Left lung (tissue), 4 donors: ENCODE measurements at regions not wholly inside any gene's neighbourhood (a gene's known extent, or its start where the extent isn't known, plus 50 kb on each side); places are given as distances from the start of the nearest gene placed in this dataset.
"Not testable (repeated sequence)": the region's sequence is repeated elsewhere in the genome, so short reads cannot be mapped to it uniquely, and the experiment has no call there.

Experiments
- ATAC-seq: fragments of 200-7000 bp; cut with Tn5 transposase; one replicate; pipeline ENCODE4 v1.9.1; 2020; ENCODE audit warnings: moderate library complexity
- DNase-seq, 4 donors: peaks; one replicate each; pipeline ENCODE4 v3.0.0-alpha.2; 2013 to 2020
- H3K27ac ChIP-seq, 2 donors: fragments of 200-600 bp; sonication (generic) in 1 of 2; one replicate each; pipeline versions ENCODE4 v1.5.0 to v1.8.0; 2020 to 2021
- H3K27me3 ChIP-seq, 2 donors: fragments of 200-600 bp; sonication (generic) in 1 of 2; one replicate each; pipeline versions ENCODE4 v1.5.0 to v1.8.0; 2020 to 2021
- H3K36me3 ChIP-seq, 2 donors: fragments of 200-600 bp; sonication (generic) in 1 of 2; one replicate each; pipeline versions ENCODE4 v1.5.0 to v1.8.0; 2020 to 2021
- H3K4me1 ChIP-seq, 2 donors: fragments of 200-600 bp; one replicate each; pipeline ENCODE4 v1.8.0; 2021
- H3K4me3 ChIP-seq, 2 donors: fragments of 200-600 bp; sonication (generic) in 1 of 2; one replicate each; pipeline versions ENCODE4 v1.5.0 to v1.8.0; 2020 to 2021; ENCODE audit warnings: mild to moderate bottlenecking in 1 of 2
- H3K9me3 ChIP-seq, 2 donors: fragments of 200-600 bp; sonication (generic) in 1 of 2; one replicate each; pipeline versions ENCODE4 v1.5.0 to v1.8.0; 2020 to 2021
- intact Hi-C, 2 donors: fragments of 100-400 bp; cut with DNase I; formaldehyde crosslinking; loops; one replicate each; pipeline versions ENCODE4 v1.11.2 to v1.14.2; 2022
- TF ChIP-seq, protein P1 (sequence below), 2 donors: fragments of 200-600 bp; sonication (generic) in 1 of 2; IDR thresholded peaks; one replicate each; pipeline versions ENCODE4 v1.5.0 to v1.8.0; 2021; ENCODE audit warnings: antibody characterized with exemption in 2 of 2
- donor health status: DM: no; HTN: yes; CAD: no.
- donor health status: DM: no; HTN: no; CAD: no.

DNA sequence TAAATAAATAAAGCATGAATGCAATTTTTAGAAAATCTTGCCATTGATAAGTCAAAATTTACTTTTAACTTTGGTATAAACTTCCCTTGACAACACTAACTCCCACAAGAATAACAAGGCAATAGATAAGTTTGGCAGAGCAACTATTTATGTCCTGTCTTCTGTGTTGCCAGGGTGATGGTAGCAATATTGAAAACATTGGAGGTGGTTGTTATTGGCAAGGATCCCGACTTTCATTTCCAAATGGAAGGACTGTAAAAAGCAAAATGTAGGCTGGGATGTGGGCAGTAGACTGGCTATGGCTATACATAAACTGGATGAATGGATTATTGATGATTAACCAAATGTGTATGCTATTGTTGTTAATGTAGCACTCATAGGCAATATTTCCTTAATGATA, 134.9 kb upstream of the CACNA2D1 start:
- Histone ChIP-seq H3K9me3 (no peaks in the 10 kb centered on the region), H3K36me3 (no peaks in the 10 kb centered on the region), H3K27ac (no peak overlapping the region), H3K27me3 (no peaks in the 10 kb centered on the region), H3K4me3 (no peak overlapping the region), H3K4me1 (no peaks in the 10 kb centered on the region)
- DNase-seq (peak in 1 of 4 donors; percentile 11), ATAC-seq (no peak)
- TF ChIP-seq, protein P1, sequence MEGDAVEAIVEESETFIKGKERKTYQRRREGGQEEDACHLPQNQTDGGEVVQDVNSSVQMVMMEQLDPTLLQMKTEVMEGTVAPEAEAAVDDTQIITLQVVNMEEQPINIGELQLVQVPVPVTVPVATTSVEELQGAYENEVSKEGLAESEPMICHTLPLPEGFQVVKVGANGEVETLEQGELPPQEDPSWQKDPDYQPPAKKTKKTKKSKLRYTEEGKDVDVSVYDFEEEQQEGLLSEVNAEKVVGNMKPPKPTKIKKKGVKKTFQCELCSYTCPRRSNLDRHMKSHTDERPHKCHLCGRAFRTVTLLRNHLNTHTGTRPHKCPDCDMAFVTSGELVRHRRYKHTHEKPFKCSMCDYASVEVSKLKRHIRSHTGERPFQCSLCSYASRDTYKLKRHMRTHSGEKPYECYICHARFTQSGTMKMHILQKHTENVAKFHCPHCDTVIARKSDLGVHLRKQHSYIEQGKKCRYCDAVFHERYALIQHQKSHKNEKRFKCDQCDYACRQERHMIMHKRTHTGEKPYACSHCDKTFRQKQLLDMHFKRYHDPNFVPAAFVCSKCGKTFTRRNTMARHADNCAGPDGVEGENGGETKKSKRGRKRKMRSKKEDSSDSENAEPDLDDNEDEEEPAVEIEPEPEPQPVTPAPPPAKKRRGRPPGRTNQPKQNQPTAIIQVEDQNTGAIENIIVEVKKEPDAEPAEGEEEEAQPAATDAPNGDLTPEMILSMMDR (IDR thresholded peaks at IDR 0.05), result no peak
- intact Hi-C loops, result no loop called here

DNA sequence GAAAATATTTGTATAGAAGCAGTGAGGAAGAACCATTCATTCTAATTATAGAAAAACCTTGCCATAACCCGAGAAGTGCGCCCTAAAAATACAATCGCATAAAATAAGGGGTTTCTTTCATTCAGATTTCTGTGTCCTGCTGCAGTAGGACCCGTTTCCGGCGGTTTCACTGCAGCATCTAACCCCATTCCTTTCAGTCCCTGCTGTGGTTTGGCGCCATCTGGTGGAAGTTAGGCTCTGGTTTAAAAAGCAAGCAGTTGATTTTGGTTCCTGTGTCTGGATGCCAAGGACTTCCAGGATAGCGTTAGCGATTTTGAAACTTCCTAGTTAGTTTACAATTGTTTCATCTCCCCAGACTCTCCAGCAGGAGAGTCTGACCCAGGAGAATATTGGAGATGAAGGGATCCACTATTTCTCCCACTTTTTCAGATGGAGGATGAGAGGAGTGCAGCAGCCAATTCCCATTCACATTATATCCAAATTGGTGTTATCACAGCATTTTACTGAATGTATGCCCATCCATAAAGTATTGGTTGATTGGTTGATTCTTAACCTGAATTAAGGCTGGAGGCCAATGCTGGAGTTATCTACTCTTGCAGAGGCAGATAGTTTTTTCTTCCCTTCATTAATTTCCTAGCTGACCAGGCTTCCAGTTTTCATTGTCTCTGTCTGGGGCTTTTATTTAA, 128.8 kb upstream of the CACNA2D1 start:
- ATAC-seq, result peak; percentile 93
- Histone ChIP-seq H3K36me3 (no peaks in the 10 kb centered on the region), H3K4me1 (peaks cover 0 to 3% of the 10 kb centered on the region in 2 donors), H3K27ac (no peak overlapping the region), H3K4me3 (no peak overlapping the region), H3K9me3 (no peaks in the 10 kb centered on the region), H3K27me3 (no peaks in the 10 kb centered on the region)
- peak in 3 of 4 donors; percentile 76 to 90 (median 82) for DNase-seq
- TF ChIP-seq, protein P1 (IDR thresholded peaks at IDR 0.05), result peak; percentile 71 to 80
- intact Hi-C loops, result no loop called here

DNA sequence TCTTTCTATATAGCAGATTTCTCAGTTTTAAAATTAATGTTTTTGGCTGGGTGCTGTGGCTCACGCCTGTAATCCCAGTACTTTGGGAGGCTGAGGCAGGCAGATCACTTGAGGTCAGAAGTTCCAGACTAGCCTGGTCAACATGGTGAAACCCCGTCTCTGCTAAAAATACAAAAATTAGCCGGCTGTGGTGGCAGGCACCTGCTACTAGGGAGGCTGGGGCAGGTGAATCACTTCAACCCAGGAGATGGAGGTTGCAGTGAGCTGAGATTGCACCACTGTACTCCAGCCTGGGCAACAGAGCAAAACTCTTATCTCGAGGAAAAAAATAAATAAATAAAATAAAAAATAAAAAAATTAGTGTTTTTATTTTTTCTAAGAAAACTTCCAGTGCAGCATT, 127.5 kb upstream of the CACNA2D1 start:
- H3K4me3 ChIP-seq, ATAC-seq, DNase-seq, H3K9me3 ChIP-seq, H3K27ac ChIP-seq, H3K36me3 ChIP-seq, intact Hi-C loops, H3K4me1 ChIP-seq, H3K27me3 ChIP-seq: not testable (repeated sequence)

DNA sequence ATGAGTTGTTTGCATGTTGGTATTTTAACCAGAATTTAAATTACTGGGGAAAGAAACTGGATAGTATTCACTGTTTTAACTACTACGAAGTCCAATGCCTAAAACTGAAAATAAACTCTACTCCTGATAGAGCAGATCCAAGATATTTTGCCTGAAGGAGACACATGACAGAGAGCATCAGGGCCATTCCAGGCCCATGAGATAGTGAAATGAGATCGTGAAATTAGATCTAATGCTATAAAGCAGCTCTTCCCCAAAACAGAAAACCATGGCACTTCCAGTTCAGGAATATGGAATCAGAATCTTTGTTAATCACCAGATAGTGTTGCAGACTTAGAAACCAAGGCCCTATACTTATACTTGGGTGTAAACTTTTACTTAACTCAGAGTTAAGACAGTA, 124.3 kb upstream of the CACNA2D1 start:
- Histone ChIP-seq H3K9me3 (no peaks in the 10 kb centered on the region), H3K27me3 (no peaks in the 10 kb centered on the region), H3K36me3 (no peaks in the 10 kb centered on the region), H3K27ac (no peak overlapping the region), H3K4me3 (no peak overlapping the region), H3K4me1 (peaks cover 0 to 3% of the 10 kb centered on the region in 2 donors)
- TF ChIP-seq, protein P1 (IDR thresholded peaks at IDR 0.05), result no peak
- intact Hi-C loops, result no loop called here
- no peak for DNase-seq
- no peak for ATAC-seq

DNA sequence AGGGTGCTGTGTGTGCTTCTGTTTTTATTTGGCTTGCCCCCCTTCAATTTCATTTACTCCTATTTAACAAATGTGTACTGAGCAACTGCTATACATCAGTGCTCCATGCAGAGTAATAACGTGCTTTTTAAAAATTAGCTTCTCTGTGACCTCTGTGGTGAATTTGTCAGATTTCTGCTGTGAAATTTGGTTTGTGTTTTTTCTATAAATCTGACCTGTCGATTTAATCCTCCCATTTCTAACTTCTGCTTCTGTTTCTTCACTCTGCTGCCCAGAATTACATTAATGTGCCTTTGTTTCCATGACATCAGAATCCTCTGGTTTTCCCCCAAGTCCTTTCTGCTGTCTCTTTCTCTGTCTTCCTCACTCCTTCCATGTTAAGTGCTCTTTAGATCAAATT, 123.8 kb upstream of the CACNA2D1 start:
- no peaks in the 10 kb centered on the region for H3K27me3 ChIP-seq
- no peak overlapping the region for H3K27ac ChIP-seq
- no peaks in the 10 kb centered on the region for H3K36me3 ChIP-seq
- no peak overlapping the region for H3K4me3 ChIP-seq
- no peak for DNase-seq
- TF ChIP-seq, protein P1 (IDR thresholded peaks at IDR 0.05), result no peak
- ATAC-seq, result no peak
- no peaks in the 10 kb centered on the region for H3K9me3 ChIP-seq
- intact Hi-C loops, result no loop called here
- peaks cover 0 to under 1% of the 10 kb centered on the region in 2 donors for H3K4me1 ChIP-seq

DNA sequence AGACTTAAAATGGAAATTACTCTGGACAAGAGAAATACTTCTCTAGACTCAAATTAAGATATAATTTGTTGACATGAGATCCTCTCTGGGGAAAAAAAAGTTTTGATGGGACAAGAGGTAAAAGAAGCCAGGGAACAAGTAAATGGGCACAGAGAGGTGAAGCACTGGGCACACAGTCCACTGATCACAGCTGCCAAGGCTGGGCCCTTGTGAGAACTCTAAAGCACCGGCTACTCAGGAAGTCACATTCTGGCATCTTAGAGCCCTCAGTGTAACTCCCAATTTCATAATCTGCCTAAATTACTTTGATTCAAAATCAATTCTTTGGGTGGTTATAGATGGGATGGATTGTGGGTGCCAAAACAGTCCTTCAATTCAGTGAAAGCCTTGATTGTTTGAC, 123.2 kb upstream of the CACNA2D1 start:
- DNase-seq (no peak), ATAC-seq (peak; percentile 39)
- H3K36me3 ChIP-seq, result no peaks in the 10 kb centered on the region
- TF ChIP-seq, protein P1 (IDR thresholded peaks at IDR 0.05), result no peak
- no peak overlapping the region for H3K4me3 ChIP-seq
- H3K4me1 ChIP-seq, result no peaks in the 10 kb centered on the region
- H3K27me3 ChIP-seq, result no peaks in the 10 kb centered on the region
- intact Hi-C loops, result no loop called here
- H3K9me3 ChIP-seq, result no peaks in the 10 kb centered on the region
- no peak overlapping the region for H3K27ac ChIP-seq
